LNCaP clone FGC (cell line): ENCODE measurements at regions not wholly inside any gene's neighbourhood (a gene's known extent, or its start where the extent isn't known, plus 50 kb on each side); places are given as distances from the start of the nearest gene placed in this dataset.
"Not testable (repeated sequence)": the region's sequence is repeated elsewhere in the genome, so short reads cannot be mapped to it uniquely, and the experiment has no call there.

Source experiments
- DNase-seq: peaks from one replicate; pipeline ENCODE4 v3.0.0-alpha.2; 2011; ENCODE audit warnings: low read depth
- H3K4me3 ChIP-seq: 2 replicates; pipeline ENCODE4 v1.5.1; 2011; ENCODE audit warnings: mild to moderate bottlenecking, low read depth, low read length, control low read depth
- CTCF ChIP-seq: IDR thresholded peaks from 2 replicates; pipeline ENCODE4 v1.5.1; 2012; ENCODE audit warnings: mild to moderate bottlenecking; ENCODE audit not compliant: control insufficient read depth, insufficient read depth; ENCODE audit errors: extremely low read depth

- H3K4me3 ChIP-seq: no peak overlapping the region
- no peak for DNase-seq
- TF ChIP-seq CTCF: no peak
Measured at GRCh38 chr5:13339093-13339492, 605.4 kb downstream of the DNAH5 start.

GRCh38 chr5:13335026-13335425 is 609.5 kb downstream of the DNAH5 start:
- not testable (repeated sequence) for DNase-seq, H3K4me3 ChIP-seq

- TF ChIP-seq CTCF: no peak
- no peak for DNase-seq
Measured at GRCh38 chr5:13331585-13331984, 612.9 kb downstream of the DNAH5 start.

GRCh38 chr5:13328316-13328715 is 616.2 kb downstream of the DNAH5 start:
- H3K4me3 ChIP-seq: no peak overlapping the region
- TF ChIP-seq CTCF: no peak
- DNase-seq: no peak

More at GRCh38 chr5:13331585-13331984, 612.9 kb downstream of the DNAH5 start:
- no peak overlapping the region for H3K4me3 ChIP-seq

GRCh38 chr5:13325765-13326164 is 618.7 kb downstream of the DNAH5 start:
- no peak for DNase-seq
- H3K4me3 ChIP-seq: no peak overlapping the region
- TF ChIP-seq CTCF: no peak

GRCh38 chr5:13322769-13323168 is 621.7 kb downstream of the DNAH5 start:
- DNase-seq: no peak
- H3K4me3 ChIP-seq: no peak overlapping the region
- TF ChIP-seq CTCF: no peak

- DNase-seq: no peak
- no peak for TF ChIP-seq CTCF
- no peak overlapping the region for H3K4me3 ChIP-seq
Measured at GRCh38 chr5:13317654-13318053, 626.8 kb downstream of the DNAH5 start.
